GM19372 (cell line): ENCODE measurements at regions not wholly inside any gene's neighbourhood (a gene's known extent, or its start where the extent isn't known, plus 50 kb on each side); places are given as distances from the start of the nearest gene placed in this dataset.
"Not testable (repeated sequence)": the region's sequence is repeated elsewhere in the genome, so short reads cannot be mapped to it uniquely, and the experiment has no call there.

Experiments
- ATAC-seq: cut with Tn5 transposase; IDR thresholded peaks from one replicate; pipeline ENCODE4 v1.9.1; 2021; ENCODE audit warnings: mild to moderate bottlenecking, low read depth, moderate library complexity; ENCODE audit not compliant: unreplicated experiment

DNA sequence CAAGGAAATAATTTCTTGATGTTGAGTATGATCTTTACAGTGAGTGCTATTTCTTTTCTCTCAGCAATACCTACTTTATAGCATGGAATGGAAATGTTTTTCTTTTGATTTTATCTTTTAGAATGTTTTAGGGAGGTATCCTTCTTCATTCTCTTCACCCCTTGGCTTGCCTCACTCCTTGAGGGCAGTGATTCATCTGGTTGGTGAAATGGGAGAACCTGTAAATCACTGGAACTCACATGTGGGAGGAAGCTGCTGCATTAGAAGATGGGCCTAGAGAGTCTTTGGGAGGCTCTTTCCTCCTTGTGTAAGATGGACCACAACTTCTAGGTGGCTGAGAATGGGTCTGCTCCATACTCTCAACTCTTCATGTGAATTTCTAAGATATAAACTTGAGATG lies 244.8 kb upstream of the SYNCRIP start:
- no peak for ATAC-seq

DNA sequence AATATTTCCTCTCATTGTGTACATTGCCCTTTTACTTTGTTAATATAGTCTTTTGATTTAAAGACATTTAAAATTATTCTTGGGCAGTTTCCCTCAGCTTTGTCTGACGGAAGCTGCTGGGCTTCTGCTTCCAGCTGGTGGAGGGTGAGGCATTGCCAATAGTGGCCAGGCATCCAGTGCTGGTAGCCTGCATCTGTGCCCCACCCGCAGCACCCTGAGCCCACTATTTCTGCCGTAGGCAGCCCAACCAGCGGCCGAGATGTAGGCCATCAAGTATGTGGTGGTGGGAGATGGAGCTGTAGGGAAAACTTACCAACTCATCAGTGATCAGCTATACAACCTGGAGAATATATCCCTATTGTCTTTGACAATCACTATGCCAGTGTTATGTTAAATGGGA lies 226.0 kb upstream of the SYNCRIP start:
- no peak for ATAC-seq

DNA sequence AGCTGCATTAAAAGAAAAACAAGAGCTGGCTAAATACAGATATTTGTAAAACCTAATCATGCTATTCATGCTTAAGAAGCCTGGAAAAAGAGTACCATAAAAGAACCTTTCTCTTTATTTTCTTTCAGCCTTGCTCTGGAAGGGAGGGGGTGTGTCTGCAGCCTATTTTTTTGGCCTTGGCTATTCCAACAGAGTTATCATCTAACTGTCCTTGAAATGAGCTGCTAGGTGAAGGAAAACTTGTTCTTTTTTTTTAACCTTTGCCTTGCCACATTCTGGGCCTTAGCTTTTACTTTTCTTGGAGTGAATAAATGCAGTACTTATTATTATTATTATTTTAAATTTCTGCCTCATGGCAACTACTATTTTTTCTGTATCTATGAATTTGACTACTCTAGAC lies 224.9 kb upstream of the SYNCRIP start:
- ATAC-seq: no peak

DNA sequence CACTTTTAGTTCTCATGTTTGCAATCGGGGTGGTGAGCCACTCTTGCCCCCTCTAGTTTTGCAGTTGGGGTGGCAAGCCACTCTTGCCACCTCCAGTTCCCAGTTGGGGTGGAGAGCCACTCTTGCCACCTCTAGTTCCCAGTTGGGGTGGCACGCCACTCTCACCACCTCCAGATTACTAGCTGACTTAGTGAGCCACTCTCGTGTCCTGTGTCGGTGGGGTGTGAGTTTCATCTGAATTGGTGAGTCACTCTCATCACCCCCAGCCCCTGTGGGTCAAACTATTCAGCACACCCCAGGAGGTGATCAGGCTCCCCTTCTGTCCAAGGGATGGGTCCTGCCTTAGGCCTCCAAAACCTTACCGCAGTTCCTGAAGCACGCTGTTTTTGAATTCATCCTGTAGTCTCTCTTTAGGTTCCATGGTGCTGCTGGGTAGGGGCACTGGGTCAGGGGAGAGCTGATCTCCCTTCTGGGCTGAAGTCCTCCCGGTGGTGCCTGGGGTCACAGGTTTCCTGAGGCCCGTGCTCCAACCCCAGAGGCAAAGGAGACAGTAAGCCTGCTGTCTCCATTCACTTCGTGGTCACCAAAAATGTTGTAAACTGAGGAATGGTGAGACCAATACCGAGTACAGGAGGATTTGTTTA lies 224.2 kb upstream of the SYNCRIP start:
- no peak for ATAC-seq

DNA sequence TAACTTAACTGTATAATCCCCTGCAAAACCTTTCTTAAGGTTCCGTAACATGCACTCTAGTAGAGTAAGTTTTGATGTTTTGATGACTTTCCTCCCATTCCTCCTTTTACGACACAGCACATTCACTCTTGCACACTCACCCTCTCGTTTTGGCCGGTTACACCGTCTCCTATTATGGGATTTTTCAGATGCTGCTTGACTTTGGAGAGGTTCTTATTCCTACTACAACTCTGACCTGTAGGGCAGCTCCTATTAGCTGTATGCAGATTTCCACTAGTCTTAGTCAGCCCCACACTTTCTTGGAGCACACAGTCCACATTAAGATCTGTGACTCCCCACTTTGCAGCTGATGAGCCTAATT lies 223.7 kb upstream of the SYNCRIP start:
- ATAC-seq: no peak

DNA sequence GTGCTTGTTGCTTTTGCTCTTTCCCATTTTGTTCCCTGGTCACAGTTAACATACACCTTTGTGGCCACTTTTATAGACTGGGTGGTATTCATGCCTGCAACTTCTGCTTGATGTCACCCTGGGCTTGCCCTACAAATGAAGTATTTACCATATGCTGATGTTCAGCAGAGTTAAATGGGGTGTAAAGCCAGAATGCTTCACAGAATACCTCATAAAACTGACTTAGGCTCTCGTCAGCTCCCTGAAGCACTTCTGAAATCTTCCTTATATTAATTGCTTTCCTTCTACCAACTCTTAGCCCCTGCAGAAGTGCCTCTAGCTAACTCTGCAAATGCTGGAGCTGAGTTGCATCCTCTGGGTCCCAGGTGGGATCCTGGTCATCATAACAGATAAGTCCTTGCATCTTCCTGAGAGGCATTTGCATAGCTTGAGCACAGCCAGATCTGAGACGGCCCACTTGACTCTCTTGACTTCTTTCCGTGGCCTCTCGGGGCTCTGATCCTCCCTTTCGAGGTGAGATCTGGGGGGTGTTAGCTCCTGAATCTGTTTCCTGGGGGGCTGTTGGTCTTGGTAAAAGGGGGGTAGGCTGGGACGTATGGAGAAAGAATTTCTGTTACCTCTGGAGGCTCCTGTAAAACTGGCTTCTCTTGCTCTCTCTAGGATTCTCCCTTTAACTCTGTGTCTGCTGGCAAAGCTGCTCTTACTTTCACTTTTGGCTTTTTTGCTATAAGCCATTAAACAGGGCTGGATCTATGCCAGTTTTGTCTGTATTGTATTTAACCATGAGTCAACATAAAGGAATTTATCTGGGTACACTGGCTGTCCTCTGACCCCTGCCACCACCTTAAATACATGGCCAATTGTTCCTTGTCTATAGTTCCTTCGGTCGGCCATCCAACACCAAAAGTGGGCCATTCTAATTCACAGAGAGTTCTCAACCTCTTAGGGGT lies 223.0 kb upstream of the SYNCRIP start:
- peak; percentile 49 for ATAC-seq

DNA sequence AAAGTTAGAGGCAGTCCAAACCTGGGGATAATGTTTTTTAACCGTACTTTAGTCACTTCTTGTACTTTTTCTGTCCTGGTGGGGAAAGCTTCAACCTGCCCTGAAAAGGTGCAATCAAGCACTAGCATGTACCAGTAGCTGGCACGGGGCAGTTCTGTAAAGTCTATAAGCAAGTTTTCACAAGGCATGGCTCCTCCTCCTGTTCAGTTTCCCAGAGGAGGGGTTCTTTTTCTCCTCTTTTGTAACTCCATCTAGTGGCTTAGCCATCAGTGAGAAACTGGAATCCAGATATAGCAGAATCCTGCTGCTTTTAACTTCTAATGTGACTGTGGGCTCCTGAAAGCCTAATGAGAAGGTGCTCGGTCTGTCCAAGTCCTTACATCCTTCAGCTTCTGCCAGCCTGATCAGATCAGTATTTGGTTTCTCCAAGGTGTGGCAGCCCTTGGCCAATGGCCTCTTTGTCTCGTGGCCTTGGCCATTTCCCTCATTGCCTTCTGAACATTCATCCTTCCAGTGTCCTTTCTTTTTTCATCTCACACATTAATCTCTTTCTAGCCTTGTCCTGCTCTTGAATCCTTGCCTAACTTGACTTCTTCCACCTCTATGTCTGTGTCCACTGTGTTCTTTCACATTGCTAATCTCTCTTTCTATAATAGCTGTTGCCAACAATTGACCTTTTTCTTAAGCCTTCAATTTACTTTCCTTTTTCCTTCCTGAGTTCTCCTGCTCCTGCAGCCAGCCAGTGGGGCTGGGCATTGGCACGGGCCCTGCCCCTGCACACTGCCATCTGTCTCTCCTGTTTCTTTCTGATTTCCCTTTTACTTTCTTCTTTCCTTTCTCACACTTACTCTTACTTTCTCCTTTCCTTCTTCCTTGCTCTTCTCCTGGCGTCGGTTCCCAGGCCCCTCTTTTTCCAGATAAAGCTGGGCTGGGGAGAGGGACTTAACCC lies 222.0 kb upstream of the SYNCRIP start:
- no peak for ATAC-seq

DNA sequence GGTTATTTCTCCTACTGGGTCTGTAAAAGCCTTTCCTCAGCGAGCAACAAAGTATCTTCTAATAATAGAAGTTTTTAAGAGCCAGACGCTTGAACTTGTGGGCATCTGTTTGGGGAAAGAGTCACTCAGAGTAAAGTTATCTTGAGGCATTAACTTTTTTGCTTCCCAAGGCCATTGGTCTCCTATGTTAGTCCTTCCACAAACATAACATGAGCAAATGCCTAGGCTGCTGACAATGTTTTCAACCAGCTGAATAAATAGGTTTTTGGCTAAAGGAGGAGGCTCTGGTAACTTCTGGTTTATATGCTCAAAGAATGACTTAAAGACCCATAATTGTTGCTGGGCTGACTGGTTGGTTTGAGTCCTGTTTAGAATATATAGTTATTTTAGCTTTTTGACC lies 213.5 kb upstream of the SYNCRIP start:
- ATAC-seq: no peak

DNA sequence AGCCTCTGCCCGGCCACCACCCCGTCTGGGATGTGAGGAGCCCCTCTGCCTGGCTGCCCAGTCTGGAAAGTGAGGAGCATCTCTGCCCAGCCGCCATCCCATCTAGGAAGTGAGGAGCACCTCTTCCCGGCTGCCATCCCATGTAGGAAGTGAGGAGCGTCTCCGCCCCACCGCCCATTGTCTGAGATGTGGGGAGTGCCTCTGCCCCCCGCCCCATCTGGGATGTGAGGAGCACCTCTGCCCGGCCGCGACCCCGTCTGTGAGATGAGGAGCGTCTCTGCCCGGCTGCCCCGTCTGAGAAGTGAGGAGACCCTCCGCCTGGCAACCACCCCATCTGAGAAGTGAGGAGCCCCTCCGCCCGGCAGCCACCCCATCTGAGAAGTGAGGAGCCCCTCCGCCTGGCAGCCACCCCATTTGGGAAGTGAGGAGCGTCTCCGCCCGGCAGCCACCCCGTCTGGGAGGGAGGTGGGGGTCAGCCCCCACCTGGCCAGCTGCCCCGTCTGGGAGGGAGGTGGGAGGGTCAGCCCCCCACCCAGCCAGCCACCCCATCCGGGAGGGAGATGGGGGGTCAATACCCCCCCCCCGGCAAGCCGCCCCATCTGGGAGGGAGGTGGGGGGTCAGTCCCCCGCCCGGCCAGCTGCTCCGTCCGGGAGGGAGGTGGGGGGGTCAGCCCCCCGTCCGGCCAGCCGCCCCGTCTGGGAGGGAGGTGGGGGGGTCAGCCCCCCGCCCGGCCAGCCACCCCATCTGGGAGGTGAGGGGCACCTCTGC lies 195.8 kb upstream of the SYNCRIP start:
- not testable (repeated sequence) for ATAC-seq

DNA sequence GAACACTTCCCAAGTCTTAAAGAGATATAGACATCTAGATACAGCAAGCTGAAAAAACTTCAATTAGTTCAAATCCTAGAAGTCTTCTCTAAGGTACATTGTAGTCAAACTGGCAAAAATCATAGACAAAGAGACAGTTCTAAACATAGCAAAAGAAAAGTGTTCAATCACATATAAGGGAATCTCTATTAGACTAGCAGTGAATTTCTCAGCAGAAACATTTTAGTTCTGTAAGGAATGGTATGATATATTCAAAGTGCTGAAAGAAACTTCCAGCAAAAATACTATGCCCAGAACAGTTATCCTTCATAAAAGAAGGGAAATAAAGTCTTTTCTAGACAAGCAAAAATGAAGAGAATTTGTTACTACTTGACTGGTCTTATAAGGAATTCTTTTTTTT lies 186.3 kb upstream of the SYNCRIP start:
- no peak for ATAC-seq

DNA sequence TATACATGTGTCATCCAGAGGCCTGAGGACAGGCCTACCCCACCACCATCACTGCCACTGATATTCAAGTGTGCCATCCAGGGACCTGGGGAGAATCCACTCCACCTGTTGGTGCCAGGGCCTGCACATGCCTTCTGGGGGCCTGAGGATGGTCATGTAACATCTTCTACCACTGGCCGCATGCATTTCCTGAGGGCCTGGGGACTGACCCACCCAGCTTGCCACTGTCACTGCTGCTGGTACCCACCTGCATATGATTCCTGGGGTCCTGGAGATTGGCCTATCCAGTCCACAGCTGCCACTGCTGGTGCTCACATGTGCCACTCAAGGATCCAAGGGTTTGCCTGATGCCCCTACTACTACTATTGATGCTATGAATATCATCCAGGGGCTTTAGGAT lies 184.3 kb upstream of the SYNCRIP start:
- ATAC-seq: no peak

DNA sequence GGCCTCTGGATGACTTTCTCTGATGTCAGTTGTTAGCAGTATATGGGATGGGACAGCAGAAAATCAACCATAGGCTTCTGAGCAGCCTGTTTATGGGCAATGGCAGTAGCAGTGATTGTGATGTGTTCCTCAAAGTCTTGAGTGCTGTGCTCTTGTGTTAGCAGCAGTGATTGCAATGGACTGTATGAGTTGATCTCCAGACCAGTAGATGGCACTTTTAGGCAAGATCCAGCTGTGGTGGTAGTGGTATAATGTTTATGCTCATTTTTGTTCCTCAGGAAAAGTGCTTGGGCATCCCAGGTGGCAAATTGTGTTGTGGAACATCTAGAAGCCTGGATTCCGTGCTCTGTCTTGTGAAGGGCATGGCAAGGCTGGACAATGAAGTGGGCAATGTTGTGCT lies 181.6 kb upstream of the SYNCRIP start:
- no peak for ATAC-seq

DNA sequence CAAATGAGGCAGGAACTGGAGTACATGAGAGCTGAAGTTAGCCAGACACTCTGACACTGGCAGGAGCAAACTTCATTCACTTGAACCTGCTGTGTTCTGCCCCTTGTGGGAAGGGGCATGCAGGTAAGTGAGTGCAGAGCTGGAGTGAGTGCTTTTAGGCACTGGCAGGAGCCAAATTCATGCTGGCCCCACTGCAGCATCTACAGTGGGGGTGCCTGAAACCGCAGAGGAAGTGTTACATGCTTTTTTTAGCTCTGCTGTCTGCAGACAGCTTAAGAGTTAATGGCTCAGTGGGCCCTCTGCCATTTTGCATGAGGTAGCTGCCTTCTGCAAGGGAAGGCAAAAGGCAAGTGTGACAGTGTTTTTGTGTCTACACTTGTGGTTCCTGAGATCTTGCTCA lies 167.9 kb upstream of the SYNCRIP start:
- ATAC-seq: no peak

DNA sequence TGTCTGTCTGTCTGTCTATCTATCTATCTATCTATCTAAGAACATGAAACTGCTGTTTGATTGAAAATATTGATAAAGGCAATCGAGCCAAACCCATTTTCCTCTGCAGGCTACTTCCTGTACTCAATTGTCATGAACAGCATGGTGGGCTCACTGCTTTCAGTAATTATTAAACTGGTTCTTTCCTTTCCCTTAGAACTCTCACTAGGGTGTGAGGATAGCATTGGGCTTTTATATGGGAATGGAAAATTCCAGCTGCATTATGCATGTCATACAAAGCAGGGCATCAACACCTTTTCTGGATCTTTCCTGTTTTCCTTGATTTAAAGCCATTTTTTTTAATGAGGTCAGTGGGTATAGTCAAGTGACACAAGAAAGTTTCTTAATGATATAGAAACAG lies 161.0 kb upstream of the SYNCRIP start:
- no peak for ATAC-seq

DNA sequence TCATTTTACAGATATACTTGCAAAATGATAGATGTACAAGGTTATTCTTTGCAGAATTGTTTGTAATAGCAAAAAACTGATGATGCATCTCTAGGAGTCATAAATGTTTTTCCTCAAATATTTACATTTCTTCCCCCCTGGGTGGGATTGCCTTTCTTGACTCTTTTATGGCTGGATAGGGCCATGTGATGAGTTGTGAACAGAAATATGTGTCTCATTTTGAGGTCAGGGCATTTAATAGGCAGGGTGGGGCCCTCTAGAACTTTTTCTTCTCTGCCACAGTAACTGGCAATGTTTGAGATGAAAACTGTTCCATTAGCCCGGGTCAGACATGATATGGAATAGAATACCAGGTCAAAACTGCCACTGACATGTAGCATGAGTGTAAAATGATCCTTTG lies 159.5 kb upstream of the SYNCRIP start:
- ATAC-seq: no peak

DNA sequence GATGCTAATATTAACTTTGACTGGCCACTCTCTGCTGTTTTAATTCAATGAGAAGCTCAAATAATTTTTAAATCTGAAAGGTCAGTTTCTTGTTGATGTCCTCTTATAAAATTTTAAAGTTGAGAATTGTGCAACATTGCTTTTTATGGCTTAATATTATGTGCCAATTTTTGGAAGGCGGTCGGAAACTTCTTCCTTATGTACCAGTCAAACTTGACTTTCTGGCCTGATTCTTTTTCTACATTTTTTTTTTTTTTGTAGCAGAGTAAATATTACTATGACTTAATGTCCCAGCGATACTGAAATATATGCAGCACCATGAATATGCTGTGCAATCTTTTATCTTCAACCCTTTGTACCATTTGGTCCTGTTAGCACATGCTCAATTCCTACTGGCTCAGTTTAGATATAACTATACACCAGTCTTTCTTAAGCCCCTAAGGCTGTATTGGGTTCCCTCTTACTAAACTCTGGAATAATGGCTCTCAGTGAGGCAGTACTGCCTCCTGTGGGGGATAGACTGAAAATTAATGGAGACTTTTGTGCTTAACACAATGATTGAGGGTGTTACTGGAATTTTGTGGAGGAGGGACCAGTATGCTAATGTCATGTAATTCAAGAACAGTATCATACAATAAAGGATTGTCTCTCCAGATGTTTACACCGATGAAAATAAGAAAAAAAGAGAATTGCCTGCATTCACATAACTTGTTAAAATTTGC lies 156.4 kb upstream of the SYNCRIP start:
- ATAC-seq: no peak

DNA sequence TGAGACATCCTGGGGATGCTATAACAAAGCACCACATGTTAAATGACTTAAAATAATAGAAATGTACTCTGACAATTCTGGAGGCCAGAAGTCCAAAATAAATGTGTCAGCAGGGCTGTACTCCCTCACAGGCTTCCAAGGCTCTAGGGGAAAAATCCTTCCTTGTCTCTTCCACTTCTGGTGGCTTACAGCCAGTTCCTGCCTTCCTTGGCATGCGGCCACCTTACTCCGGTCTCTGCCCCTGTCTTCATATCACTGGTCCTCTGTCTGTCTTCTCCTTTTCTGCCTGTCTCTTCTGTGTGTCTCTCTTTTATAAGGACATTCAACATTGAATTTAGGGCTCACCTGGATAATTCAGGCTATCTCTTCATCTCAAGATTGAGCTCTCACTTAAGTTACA lies 155.3 kb upstream of the SYNCRIP start:
- no peak for ATAC-seq

DNA sequence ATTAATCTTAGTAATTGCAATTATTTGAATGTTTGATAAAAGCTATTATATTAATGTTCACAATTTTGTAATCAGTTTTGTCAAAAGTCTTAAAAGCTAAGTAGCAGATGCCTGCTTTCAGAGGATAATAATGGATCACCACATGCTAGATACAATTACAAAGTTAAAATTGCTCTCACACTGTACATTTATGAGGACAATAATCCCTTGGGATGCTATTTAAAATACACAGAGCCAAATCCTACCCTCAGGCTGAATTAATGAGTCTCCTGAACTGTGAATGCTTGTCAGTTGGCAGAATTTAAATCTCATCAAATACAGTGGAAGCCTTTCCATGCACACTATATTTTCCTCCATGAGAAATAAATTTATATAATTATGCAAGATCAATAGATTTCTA lies 153.3 kb upstream of the SYNCRIP start:
- ATAC-seq: no peak

DNA sequence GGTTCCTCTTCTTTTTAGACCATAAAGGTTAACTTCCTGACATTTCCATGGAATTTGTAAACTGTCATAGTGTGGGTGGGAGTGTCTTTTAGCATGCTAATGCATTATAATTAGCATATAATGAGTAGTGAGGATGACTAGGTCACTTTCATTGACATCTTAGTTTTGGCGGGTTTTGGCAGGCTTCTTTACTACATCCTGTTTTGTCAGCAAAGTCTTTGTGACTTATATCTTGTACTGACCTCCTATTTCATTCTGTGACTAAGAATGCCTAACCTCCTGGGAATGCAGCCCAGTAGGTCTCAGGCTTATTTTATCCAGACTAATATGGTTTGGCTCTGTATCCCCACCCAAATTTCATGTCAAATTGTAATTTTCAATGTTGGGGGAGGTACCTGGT lies 149.6 kb upstream of the SYNCRIP start:
- ATAC-seq: no peak

DNA sequence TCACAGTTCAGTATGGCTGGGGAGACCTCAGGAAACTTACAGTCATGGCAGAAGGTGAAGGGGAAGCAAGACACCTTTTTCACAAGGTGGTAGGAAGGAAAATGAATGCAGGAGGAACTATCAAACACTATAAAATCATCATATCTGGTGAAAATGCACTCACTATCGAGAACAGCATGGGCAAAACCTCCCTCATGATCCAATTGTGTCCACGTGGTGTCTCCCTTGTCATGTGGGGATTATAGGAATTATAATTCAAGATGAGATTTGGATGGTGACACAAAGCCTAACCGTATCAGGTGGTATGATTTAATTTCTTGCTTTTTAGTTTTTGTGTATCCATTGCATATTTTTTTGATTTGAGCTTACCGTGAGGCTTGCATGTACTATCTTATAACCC lies 133.2 kb upstream of the SYNCRIP start:
- no peak for ATAC-seq
